Endothelial cell of umbilical vein (primary cell): ENCODE measurements at regions not wholly inside any gene's neighbourhood (a gene's known extent, or its start where the extent isn't known, plus 50 kb on each side); places are given as distances from the start of the nearest gene placed in this dataset.

Source experiments
- BruUV-seq: library from RNA; stranded (reverse); fragments of 400-500 nt; replicated peaks from 2 replicates; lab custom pipeline; 2021; lab: Mats Ljungman, UMichigan
- CTCF ChIA-PET: fragments of 300-600, 350-600 bp; sonication (Branson Sonifier 250); formaldehyde crosslinking; loops from one replicate; lab custom pipeline; 2021; ENCODE audit warnings: antibody characterized with exemption, inconsistent platforms; lab: Charles Lee
- POLR2A ChIA-PET: fragments of 300-600, 350-600 bp; sonication (Branson Sonifier 250); formaldehyde crosslinking; loops from one replicate; lab custom pipeline; 2021; ENCODE audit warnings: antibody characterized with exemption, inconsistent platforms; lab: Charles Lee
- DNase-seq: peaks from one replicate; pipeline ENCODE4 v3.0.0-alpha.2; 2011; ENCODE audit warnings: low read depth, low spot score
- FAIRE-seq: peaks from 2 replicates; lab custom pipeline; 2011; peaks lifted over from hg19 to GRCh38; lab: Jason Lieb, UNC
- H2AFZ ChIP-seq: 2 replicates; pipeline ENCODE4 v1.6.0; 2012; ENCODE audit warnings: low read depth, low read length, control low read depth, inconsistent platforms
- H3K27ac ChIP-seq: 2 replicates; pipeline ENCODE4 v1.5.1; 2011; ENCODE audit warnings: low read depth, mild to moderate bottlenecking, control low read depth, low read length, moderate library complexity; ENCODE audit not compliant: insufficient read depth
- H3K27me3 ChIP-seq, 2 experiments: 2 replicates each; pipeline versions ENCODE4 v1.6.0 to v1.6.1; 2011; ENCODE audit warnings: low read length in 2 of 2, mixed read lengths in 1 of 2; ENCODE audit not compliant: control insufficient read depth in 2 of 2, insufficient read depth in 2 of 2
- H3K36me3 ChIP-seq, 2 experiments: 2 replicates in 1 of 2; 3 replicates in 1 of 2; pipeline ENCODE4 v1.5.1; 2011; ENCODE audit warnings: low read length in 2 of 2, mild to moderate bottlenecking in 1 of 2, moderate library complexity in 1 of 2; ENCODE audit not compliant: control insufficient read depth in 2 of 2, insufficient read depth in 2 of 2; ENCODE audit errors: extremely low read depth in 1 of 2
- H3K4me1 ChIP-seq: 3 replicates; pipeline ENCODE4 v1.5.1; 2011; ENCODE audit warnings: mild to moderate bottlenecking, low read length; ENCODE audit not compliant: control insufficient read depth, insufficient read depth; ENCODE audit errors: extremely low read depth
- H3K4me2 ChIP-seq: 2 replicates; pipeline ENCODE4 v1.6.1; 2011; ENCODE audit warnings: low read length, control low read depth, mixed read lengths; ENCODE audit not compliant: insufficient read depth
- H3K4me3 ChIP-seq, 3 experiments: fragments of 200-600 bp in 1 of 3; sonication (generic), shearing (Covaris generic) in 1 of 3; replicated peaks in 1 of 3; 2 replicates each; pipeline ENCODE4 v1.5.1; 2011 to 2016; ENCODE audit warnings: control low read depth in 3 of 3, low read length in 3 of 3, mild to moderate bottlenecking in 2 of 3, inconsistent platforms in 1 of 3, low read depth in 1 of 3, moderate library complexity in 1 of 3; ENCODE audit not compliant: insufficient read depth in 1 of 3
- H3K79me2 ChIP-seq: 2 replicates; pipeline ENCODE4 v1.6.0; 2012; ENCODE audit warnings: low read length, inconsistent platforms; ENCODE audit not compliant: control insufficient read depth, insufficient read depth
- H3K9ac ChIP-seq: replicated peaks from 2 replicates; pipeline ENCODE3; 2011; ENCODE audit warnings: low read length, control low read depth; ENCODE audit not compliant: insufficient read depth; ENCODE audit errors: extremely low read depth
- H3K9me1 ChIP-seq: replicated peaks from 3 replicates; pipeline ENCODE4 v1.6.0; 2011; ENCODE audit warnings: mild to moderate bottlenecking, low read length; ENCODE audit not compliant: control insufficient read depth, insufficient read depth; ENCODE audit errors: extremely low read depth
- H3K9me3 ChIP-seq: replicated peaks from 2 replicates; pipeline ENCODE4 v1.5.1; 2012; ENCODE audit warnings: low read length, inconsistent platforms; ENCODE audit not compliant: control insufficient read depth, insufficient read depth
- H4K20me1 ChIP-seq: replicated peaks from 2 replicates; pipeline ENCODE3; 2011; ENCODE audit warnings: mild to moderate bottlenecking, low read length; ENCODE audit not compliant: control insufficient read depth, insufficient read depth; ENCODE audit errors: extremely low read depth
- EZH2 ChIP-seq: IDR thresholded peaks from 2 replicates; pipeline ENCODE4 v1.6.1; 2012; ENCODE audit warnings: borderline replicate concordance, low read depth, mild to moderate bottlenecking, moderate library complexity, low read length, inconsistent platforms; ENCODE audit not compliant: severe bottlenecking
- FOS ChIP-seq: IDR thresholded peaks from 2 replicates; pipeline ENCODE4 v1.6.1; 2011; ENCODE audit warnings: mild to moderate bottlenecking, low read length, moderate library complexity, borderline replicate concordance; ENCODE audit not compliant: insufficient read depth
- GATA2 ChIP-seq: IDR thresholded peaks from 2 replicates; pipeline ENCODE4 v1.7.0; 2011; ENCODE audit warnings: low read depth, mild to moderate bottlenecking, moderate library complexity, mixed read lengths, low read length; ENCODE audit not compliant: insufficient read length, insufficient read depth
- JUN ChIP-seq: IDR thresholded peaks from 2 replicates; pipeline ENCODE4 v1.6.1; 2011; ENCODE audit warnings: borderline replicate concordance, low read depth; ENCODE audit not compliant: insufficient read length, insufficient read depth
- MYC ChIP-seq: IDR thresholded peaks from one replicate; pipeline ENCODE4 v1.6.1; 2011; ENCODE audit warnings: mild to moderate bottlenecking, low read depth, low read length
- POLR2A ChIP-seq: IDR thresholded peaks from 2 replicates; pipeline ENCODE4 v1.6.1; 2012; ENCODE audit warnings: low read depth, mild to moderate bottlenecking, control low read depth, low read length
- POLR2AphosphoS5 ChIP-seq: IDR thresholded peaks from 2 replicates; pipeline ENCODE4 v1.6.1; 2012; ENCODE audit warnings: low read depth, mild to moderate bottlenecking, control low read depth, low read length, moderate library complexity; ENCODE audit not compliant: insufficient read depth
- dilution Hi-C: fragments of 300-500 bp; cut with MboI; formaldehyde crosslinking; loops from one replicate; pipeline ENCODE4 v1.15.0; 2019; ENCODE audit warnings: low sequenced_read_pairs; ENCODE audit not compliant: extremely low pct_ligation_motif_present
- intact Hi-C: fragments of 100-400 bp; cut with micrococcal nuclease; formaldehyde crosslinking; loops from one replicate; pipeline ENCODE4 v1.10.0; 2022
- TF ChIP-seq, protein P1 (sequence below): IDR thresholded peaks from 2 replicates; pipeline ENCODE4 v1.6.1; 2011; ENCODE audit not compliant: insufficient read depth, insufficient read length
- TF ChIP-seq, protein P2 (sequence below), 2 donors: IDR thresholded peaks; 1 replicate in 1 of 2; 2 replicates in 1 of 2; pipeline ENCODE4 v1.5.1; 2011; ENCODE audit warnings: low read length in 2 of 2, mild to moderate bottlenecking in 2 of 2, moderate library complexity in 2 of 2, control low read depth in 1 of 2, inconsistent platforms in 1 of 2, low read depth in 1 of 2; ENCODE audit not compliant: insufficient read depth in 1 of 2; ENCODE audit errors: extremely low read depth in 1 of 2

DNA sequence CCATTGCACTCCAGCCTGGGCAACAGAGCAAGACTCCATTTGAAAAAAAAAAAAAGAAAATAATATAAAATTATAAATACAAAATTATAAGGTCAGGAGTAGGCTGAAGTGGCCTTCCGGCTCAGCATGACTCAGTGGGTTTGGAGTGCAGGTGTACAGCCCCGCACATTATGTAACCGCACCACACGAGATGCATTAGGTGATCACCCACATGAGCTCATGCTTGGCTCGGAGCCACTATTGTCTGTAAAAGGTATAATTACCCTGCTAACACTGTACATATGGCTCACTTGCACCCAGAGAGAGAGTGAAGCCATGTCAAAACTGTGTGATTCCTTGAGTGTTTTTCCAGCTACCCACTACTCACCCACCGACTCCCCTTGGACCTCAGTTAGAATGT is 557.0 kb downstream of the SLC6A15 start:
- CTCF ChIA-PET, result no interaction called here
- POLR2A ChIA-PET, result no interaction called here
- no peaks in the 10 kb centered on the region for H3K36me3 ChIP-seq
- no peaks in the 10 kb centered on the region for H3K4me1 ChIP-seq
- H2AFZ ChIP-seq, result no peak overlapping the region
- H3K9me3 ChIP-seq, result no peaks in the 10 kb centered on the region
- BruUV-seq, result no TSS peak
- DNase-seq (no peak), FAIRE-seq (no peak)
- TF ChIP-seq FOS (no peak), MYC (no peak), EZH2 (no peak), GATA2 (no peak), POLR2AphosphoS5 (no peak), JUN (no peak), POLR2A (no peak)
- TF ChIP-seq, protein P1, sequence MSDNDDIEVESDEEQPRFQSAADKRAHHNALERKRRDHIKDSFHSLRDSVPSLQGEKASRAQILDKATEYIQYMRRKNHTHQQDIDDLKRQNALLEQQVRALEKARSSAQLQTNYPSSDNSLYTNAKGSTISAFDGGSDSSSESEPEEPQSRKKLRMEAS, result no peak
- TF ChIP-seq, protein P2, sequence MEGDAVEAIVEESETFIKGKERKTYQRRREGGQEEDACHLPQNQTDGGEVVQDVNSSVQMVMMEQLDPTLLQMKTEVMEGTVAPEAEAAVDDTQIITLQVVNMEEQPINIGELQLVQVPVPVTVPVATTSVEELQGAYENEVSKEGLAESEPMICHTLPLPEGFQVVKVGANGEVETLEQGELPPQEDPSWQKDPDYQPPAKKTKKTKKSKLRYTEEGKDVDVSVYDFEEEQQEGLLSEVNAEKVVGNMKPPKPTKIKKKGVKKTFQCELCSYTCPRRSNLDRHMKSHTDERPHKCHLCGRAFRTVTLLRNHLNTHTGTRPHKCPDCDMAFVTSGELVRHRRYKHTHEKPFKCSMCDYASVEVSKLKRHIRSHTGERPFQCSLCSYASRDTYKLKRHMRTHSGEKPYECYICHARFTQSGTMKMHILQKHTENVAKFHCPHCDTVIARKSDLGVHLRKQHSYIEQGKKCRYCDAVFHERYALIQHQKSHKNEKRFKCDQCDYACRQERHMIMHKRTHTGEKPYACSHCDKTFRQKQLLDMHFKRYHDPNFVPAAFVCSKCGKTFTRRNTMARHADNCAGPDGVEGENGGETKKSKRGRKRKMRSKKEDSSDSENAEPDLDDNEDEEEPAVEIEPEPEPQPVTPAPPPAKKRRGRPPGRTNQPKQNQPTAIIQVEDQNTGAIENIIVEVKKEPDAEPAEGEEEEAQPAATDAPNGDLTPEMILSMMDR (IDR thresholded peaks at IDR 0.05; ENCODE audit: extremely low read depth in 1 of 2, insufficient read depth in 1 of 2, low read depth in 1 of 2, low read length in 2 of 2), result no peak
- H3K9me1 ChIP-seq, result no peaks in the 10 kb centered on the region
- dilution Hi-C loops, result no loop called here
- no peak overlapping the region for H3K4me3 ChIP-seq
- H3K27ac ChIP-seq, result no peak overlapping the region
- intact Hi-C loops, result no loop called here
- H4K20me1 ChIP-seq, result no peaks in the 10 kb centered on the region
- no peaks in the 10 kb centered on the region for H3K27me3 ChIP-seq
- H3K79me2 ChIP-seq, result no peaks in the 10 kb centered on the region
- H3K4me2 ChIP-seq, result no peak overlapping the region
- H3K9ac ChIP-seq, result no peak overlapping the region
